Right renal pelvis (tissue), 4 donors: ENCODE measurements at regions not wholly inside any gene's neighbourhood (a gene's known extent, or its start where the extent isn't known, plus 50 kb on each side); places are given as distances from the start of the nearest gene placed in this dataset.
"Not testable (repeated sequence)": the region's sequence is repeated elsewhere in the genome, so short reads cannot be mapped to it uniquely, and the experiment has no call there.

Source experiments
- DNase-seq, 4 donors: peaks; one replicate each; pipeline ENCODE4 v3.0.0-alpha.2; 2013; ENCODE audit warnings: low read depth in 4 of 4, low spot score in 3 of 4, missing footprints in 1 of 4

GRCh38 chr3:177356113-177356512 lies 158.8 kb upstream of the TBL1XR1 start:
- DNase-seq = no peak

DNA sequence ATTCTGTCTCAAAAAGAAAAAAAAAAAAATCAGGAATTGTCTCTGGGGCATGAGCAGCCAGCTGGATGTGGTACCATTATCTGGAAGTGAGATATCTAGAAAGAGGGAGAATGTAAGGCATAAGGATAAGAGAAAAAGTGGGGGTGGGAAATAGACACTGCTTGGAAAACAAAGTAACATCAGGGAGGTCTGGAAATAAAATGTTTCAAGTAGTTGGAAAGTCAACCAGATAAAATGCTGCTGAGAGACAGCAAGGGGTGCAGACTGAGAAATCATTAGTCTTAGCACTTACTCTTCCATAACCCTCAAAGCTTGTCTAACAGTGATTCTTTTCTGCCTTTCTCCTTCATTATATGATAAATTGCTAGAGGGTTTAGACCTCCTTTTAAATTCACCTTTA lies 159.7 kb upstream of the TBL1XR1 start:
- DNase-seq = no peak

GRCh38 chr3:177357352-177358090 lies 160.2 kb upstream of the TBL1XR1 start:
- no peak for DNase-seq

DNA sequence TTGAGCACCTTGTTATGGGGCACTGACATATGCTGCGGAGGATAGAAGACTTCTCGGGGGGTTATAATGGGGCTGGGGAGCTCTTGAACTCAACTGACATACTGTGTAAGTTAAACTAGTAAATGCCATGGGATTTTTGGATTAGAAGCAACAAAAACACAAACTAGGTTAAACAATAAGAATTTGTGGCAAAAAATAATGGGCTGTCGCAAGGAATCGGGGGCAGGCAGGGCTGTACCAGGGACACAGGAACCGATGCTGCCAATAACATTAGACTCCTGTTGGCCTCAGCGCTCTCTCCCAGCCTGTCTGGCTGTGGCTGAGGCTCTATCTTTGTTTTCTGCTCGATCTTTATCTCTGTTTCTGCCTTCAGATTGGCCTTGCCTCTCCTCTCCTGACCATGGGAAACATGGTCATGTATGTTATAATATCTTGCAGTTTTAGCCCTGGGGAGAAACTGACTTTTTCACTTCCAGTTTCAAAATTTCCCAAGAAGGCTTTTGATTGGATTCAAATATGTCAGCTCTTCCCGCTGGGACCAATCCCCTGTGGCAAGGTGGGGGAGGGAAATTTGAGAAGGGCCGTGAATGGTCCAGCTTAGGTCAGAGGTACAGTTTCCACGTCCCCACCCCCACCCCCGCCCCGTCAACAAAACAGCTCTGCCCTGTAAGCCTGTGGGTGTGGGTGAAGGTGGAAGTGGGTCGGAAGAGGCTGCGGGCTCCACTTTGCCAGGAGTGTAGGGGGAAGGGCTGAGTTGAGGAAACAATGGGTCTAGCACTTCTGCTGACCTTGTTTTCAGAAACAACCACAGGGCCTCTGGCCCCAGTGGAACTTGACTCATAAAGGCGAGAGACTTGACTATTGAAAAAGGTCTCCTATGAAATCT lies 161.1 kb upstream of the TBL1XR1 start:
- DNase-seq = no peak

DNA sequence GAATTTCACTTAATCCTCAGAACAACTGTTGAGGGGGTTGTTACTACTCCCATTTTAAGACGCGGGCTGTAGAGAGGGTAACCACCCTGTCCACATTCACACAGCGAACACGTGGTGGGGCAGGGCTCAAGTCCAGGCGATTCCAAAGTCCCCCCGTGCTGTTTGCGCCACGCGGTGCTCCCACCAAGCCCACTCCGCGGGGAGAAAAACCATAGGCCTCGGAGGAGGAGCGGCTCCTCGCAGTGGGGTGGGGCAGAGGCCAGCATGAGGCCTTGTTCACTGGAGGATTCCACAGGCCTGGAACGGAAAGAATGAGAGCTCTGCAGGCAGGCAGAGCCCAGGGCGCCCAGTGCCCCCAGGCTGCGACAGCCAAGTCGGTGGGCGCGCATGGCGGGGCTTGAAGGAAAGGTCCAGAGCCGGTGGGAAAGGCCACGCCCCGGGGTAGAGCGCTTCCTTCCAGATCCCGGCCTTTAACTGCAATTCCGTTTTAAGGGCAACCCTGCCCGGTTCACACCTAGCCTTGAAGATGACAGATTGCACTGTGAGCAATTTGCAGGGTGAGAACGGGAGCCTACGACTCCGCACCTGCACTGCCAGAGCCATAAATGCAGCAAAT lies 161.8 kb upstream of the TBL1XR1 start:
- DNase-seq = no peak

DNA sequence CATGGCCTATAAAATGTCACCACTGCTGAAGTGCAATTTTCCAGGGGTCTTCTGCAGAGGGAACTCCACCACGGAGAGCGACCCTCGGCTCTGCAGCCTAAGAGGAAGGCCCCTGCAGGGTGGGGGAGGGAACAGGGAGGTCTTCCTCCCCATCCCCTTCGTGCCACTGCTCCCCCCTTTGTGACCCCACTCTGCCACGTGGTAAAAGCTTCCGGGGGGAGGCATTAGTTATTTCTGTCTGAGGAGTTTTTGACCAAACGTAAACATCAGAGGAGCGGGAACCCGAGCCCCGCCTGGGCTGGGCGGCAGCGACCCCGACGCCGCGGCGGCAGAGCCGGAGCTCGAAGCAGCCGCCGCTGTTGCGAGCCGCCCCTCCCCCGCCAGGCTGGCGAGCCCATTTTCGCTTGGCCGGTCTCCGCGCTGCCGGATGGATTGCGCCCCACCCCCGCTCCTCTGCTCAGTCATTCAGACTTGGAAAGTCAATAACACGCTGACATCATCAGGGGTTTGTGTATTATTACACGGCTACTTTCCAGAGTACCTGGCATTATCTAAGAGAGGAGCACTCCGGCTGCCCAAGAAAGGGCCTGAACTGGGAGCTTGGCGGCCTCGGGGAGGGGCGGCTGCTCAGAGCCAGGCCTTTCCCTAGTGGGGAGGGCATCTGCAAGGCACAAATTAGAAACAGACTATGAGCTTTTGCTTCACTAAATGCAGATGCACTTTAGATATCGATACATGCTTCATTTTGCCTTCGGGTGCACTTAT lies 162.5 kb upstream of the TBL1XR1 start:
- peak; percentile 93 to 96 (median 94) for DNase-seq

- no peak for DNase-seq
These were observed 164.0 kb upstream of the TBL1XR1 start for GRCh38 chr3:177361081-177361938.

- DNase-seq = no peak
These were observed 165.3 kb upstream of the TBL1XR1 start for GRCh38 chr3:177362626-177363025.

GRCh38 chr3:177364236-177364635 lies 167.0 kb upstream of the TBL1XR1 start:
- no peak for DNase-seq

DNA sequence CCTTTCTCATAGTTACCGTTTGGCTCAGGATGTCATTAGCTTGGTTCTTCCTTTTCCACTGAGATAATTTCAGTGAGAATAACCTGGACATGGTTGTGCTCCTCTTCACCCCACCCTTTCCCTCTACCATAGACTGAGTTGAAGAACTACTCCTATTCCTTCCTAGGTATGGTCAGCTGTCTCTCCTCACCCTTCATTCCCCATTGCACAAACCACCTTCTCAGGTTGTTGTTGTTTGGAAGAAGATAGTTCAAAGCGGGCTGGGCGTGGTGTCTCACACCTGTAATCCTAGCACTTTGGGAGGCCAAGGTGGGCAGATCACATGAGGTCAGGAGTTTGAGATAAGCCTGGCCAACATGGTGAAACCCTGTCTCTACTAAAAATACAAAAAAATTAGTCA lies 168.0 kb upstream of the TBL1XR1 start:
- not testable (repeated sequence) for DNase-seq

DNA sequence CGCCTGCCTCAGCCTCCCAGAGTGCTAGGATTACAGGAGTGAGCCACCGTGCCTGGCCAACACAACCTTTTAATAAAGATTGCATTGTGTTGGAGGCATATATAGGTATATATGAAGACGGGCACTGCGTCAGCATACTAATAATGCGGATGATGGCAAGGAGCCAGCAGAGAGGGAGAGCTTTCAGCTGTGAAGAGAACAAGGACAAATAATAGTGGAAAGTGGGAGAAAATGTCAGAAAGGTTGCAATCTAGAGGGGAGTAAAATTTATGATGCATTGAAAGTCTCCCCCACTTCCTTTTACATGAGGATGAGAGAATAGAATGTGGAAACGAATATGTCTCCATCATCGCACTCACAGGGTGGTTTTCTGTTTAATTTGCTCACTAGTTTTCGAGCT lies 170.5 kb upstream of the TBL1XR1 start:
- DNase-seq = peak in 1 of 4 donors; percentile 67

DNA sequence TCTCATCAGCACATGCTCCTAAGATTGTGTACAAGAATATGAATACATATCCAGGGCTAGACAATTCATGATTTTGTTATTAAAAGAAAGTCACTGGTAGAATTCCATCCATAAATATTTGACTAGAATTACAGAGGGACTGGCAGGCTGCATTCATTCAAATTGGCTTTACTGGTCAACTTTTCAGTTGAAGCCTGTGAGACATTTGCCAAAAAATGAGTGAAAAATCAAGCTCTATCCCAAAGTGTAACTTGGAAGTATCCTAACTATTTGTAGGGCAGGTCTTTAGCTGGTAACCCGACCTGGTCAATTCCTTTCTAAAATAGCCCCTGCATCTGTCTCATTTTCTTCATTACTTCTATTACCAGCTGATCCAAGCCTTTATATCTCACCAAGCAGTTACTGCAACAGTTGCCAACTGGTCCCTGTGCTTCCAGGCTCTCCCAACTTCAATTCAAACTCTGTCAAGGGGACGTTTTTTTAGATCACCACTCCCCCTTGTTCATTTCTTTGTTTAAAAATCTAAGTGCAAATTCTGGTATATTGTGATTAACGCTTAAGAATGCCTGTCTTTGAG lies 173.1 kb upstream of the TBL1XR1 start:
- DNase-seq = no peak

DNA sequence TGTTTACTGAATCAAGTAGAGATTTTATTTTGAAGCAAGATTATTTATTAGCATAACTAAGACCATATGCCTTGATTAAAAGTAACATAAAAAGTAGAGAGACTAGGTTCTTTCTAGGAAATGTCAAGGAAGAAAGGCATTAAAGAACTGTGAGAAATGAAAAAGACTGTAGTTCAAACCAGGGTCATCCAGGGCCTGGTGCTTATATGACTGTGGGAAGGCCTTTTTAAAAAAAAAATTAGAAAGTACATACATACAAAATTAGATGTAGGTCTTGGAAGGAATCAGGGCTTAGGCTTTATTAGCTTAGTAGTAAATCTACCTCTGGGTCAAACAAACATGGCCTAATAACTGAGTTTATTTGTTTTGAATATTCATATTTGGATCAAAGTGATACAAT lies 173.9 kb upstream of the TBL1XR1 start:
- DNase-seq = no peak

DNA sequence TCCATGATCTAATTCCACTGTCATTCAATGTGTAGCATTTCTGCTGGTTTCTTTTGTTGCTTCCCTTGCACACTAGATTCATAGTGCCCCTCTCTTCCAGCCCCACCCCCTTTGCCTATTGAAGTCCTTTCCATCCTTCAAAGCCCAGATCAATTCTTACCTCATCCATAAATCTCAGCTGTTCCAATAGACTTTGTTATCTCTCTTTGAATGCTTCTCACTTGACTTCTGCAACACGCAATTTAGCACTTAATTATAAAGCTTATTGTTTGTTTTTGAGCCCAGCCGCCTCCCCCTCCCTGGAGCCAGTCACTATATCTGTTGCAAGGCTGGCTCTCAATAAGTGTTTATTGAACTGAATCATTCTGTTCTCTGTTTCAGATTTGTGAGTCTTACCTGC lies 174.6 kb upstream of the TBL1XR1 start:
- DNase-seq = no peak

DNA sequence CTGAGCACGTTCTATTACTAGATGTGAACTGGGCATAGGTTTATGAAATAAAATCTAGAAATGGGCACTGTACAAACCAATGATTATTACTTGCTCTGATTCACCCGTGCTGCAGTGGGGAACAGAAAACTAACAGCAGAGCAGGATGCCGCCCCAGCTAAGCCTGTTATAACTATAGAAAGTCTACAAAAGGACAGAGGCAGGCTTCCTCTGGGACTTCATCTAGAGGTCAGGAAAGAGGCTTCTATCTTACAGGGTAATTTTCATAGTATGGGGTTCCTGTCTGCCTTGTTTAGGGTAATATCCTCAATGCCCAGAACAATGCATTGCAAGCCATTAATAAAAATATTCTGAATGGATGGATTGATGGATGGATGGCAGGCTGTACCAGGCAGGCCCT lies 177.0 kb upstream of the TBL1XR1 start:
- DNase-seq = no peak

- DNase-seq = no peak
These were observed 178.0 kb upstream of the TBL1XR1 start for GRCh38 chr3:177375316-177375715.

GRCh38 chr3:177377166-177377565 lies 179.9 kb upstream of the TBL1XR1 start:
- DNase-seq = no peak

DNA sequence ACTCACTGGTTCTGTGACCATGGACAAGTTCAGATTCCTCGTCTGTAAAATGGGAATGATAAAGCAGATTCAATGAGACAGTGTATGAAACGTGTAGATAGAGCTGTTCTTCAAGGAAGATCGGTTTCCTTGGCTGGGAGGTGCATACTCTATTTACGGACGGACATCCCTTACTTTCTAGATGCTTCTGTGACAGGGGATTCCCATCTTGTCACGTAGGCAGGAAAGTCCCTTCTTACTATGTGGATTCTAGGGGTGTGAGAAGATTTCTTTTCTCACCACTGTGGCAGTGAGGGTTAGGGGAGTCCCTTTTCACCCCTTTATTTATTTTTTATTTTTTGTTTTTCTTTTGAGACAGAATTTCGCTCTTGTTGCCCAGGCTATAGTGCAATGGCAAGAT lies 180.9 kb upstream of the TBL1XR1 start:
- no peak for DNase-seq

DNA sequence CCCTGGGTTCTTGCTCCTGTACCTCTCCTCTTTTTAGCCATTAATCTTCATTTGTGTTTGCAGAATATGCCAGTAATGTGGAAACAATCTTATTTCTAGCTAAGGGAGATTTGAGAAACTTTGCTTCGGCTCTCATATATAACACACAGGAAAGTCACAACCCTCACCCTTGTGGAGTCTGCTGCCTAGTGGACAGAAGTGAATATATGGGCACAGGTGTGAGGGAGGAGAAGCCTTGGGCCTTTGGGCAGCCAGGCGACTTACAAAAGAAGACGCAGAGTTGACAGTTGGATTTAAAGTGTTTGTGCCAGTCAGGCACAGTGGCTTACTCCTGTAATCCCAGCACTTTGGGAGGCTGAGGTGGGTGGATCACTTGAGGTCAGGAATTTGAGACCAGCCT lies 181.8 kb upstream of the TBL1XR1 start:
- DNase-seq = no peak

- no peak for DNase-seq
These were observed 183.8 kb upstream of the TBL1XR1 start for GRCh38 chr3:177381070-177381469.
